ENCODE measurements at regions not wholly inside any gene's neighbourhood (a gene's known extent, or its start where the extent isn't known, plus 50 kb on each side); places are given as distances from the start of the nearest gene placed in this dataset.
"Not testable (repeated sequence)": the region's sequence is repeated elsewhere in the genome, so short reads cannot be mapped to it uniquely, and the experiment has no call there.

DNA sequence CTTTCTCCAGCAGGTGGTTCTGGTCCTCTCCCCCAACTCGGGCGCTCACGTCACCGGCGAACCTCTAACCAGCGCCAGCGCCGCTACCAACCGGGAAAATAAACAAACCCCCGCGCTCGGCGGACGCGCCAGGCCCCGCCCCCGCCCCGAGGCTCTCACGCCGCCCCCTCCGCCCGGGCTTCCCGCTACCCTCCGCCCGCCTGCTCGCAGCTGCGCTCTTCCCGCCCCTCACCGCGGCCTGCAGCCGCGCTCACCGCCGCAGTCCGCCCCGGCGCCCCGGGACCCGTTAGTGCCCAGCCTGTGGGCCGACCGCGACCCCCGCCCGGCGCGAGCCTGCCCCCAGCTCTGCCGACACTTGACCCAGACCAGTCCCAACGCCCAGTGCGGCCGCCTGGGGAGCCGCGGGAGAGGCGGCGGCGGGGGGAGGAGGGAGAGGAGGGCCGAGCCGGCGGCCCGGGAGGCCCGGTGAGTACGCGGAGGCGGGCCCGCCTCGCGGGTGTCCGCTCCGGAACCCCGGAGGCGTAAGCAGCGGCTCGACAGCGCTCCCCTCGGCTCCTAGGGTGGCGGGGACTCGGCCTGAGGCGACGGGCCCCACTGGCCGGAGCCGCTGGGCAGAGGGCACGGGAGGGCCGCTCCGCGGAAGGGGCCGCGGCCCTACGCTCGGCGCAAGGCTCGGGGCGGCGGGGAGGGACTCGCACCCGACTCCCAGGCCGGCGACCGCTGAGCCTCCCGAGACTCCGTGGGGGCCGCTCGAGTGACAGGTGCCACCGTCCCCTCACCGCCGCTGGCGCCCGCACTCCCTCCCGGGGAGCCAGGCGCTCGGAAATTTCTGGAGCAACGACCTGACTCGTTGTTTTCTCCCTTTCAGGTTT lies 63.6 kb upstream of the AGTPBP1 start (continued):
- TF ChIP-seq, protein P1, sequence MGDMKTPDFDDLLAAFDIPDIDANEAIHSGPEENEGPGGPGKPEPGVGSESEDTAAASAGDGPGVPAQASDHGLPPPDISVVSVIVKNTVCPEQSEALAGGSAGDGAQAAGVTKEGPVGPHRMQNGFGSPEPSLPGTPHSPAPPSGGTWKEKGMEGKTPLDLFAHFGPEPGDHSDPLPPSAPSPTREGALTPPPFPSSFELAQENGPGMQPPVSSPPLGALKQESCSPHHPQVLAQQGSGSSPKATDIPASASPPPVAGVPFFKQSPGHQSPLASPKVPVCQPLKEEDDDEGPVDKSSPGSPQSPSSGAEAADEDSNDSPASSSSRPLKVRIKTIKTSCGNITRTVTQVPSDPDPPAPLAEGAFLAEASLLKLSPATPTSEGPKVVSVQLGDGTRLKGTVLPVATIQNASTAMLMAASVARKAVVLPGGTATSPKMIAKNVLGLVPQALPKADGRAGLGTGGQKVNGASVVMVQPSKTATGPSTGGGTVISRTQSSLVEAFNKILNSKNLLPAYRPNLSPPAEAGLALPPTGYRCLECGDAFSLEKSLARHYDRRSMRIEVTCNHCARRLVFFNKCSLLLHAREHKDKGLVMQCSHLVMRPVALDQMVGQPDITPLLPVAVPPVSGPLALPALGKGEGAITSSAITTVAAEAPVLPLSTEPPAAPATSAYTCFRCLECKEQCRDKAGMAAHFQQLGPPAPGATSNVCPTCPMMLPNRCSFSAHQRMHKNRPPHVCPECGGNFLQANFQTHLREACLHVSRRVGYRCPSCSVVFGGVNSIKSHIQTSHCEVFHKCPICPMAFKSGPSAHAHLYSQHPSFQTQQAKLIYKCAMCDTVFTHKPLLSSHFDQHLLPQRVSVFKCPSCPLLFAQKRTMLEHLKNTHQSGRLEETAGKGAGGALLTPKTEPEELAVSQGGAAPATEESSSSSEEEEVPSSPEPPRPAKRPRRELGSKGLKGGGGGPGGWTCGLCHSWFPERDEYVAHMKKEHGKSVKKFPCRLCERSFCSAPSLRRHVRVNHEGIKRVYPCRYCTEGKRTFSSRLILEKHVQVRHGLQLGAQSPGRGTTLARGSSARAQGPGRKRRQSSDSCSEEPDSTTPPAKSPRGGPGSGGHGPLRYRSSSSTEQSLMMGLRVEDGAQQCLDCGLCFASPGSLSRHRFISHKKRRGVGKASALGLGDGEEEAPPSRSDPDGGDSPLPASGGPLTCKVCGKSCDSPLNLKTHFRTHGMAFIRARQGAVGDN (CRISPR knock-in tag; IDR thresholded peaks at IDR 0.05) = peak; percentile 63
- TF ChIP-seq KDM5B (CRISPR knock-in tag; IDR thresholded peaks at IDR 0.05; ENCODE audit: borderline replicate concordance) = peak; percentile 31; the same call in 1 of the 2 replicates
- peak; percentile 46; the same call in 1 of the 2 replicates for TF ChIP-seq KDM2A (CRISPR knock-in tag; IDR thresholded peaks at IDR 0.05; ENCODE audit: borderline replicate concordance, low read depth)
- TF ChIP-seq, protein P2, sequence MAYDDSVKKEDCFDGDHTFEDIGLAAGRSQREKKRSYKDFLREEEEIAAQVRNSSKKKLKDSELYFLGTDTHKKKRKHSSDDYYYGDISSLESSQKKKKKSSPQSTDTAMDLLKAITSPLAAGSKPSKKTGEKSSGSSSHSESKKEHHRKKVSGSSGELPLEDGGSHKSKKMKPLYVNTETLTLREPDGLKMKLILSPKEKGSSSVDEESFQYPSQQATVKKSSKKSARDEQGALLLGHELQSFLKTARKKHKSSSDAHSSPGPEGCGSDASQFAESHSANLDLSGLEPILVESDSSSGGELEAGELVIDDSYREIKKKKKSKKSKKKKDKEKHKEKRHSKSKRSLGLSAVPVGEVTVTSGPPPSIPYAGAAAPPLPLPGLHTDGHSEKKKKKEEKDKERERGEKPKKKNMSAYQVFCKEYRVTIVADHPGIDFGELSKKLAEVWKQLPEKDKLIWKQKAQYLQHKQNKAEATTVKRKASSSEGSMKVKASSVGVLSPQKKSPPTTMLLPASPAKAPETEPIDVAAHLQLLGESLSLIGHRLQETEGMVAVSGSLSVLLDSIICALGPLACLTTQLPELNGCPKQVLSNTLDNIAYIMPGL (CRISPR knock-in tag; IDR thresholded peaks at IDR 0.05; ENCODE audit: borderline replicate concordance in 1 of 2, low read depth in 1 of 2) = peak in 1 of 2 experiments; percentile 76; a peak in 2 of 4 replicates
- TF ChIP-seq ZFX (CRISPR knock-in tag; IDR thresholded peaks at IDR 0.05; ENCODE audit: low read depth) = peak; percentile 83
- TF ChIP-seq, protein P3, sequence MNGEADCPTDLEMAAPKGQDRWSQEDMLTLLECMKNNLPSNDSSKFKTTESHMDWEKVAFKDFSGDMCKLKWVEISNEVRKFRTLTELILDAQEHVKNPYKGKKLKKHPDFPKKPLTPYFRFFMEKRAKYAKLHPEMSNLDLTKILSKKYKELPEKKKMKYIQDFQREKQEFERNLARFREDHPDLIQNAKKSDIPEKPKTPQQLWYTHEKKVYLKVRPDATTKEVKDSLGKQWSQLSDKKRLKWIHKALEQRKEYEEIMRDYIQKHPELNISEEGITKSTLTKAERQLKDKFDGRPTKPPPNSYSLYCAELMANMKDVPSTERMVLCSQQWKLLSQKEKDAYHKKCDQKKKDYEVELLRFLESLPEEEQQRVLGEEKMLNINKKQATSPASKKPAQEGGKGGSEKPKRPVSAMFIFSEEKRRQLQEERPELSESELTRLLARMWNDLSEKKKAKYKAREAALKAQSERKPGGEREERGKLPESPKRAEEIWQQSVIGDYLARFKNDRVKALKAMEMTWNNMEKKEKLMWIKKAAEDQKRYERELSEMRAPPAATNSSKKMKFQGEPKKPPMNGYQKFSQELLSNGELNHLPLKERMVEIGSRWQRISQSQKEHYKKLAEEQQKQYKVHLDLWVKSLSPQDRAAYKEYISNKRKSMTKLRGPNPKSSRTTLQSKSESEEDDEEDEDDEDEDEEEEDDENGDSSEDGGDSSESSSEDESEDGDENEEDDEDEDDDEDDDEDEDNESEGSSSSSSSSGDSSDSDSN (CRISPR knock-in tag; IDR thresholded peaks at IDR 0.05) = peak; percentile 80; the same call in 1 of the 2 replicates
- peak; percentile 34 for TF ChIP-seq AGO2 (optimal IDR thresholded peaks at IDR 0.05; ENCODE audit: low read depth, low read length)
- 0 out of 2 replicates have a peak, but pooled peaks have one; percentile 15 for TF ChIP-seq SALL1 (CRISPR knock-in tag; IDR thresholded peaks at IDR 0.05)
- 0 out of 2 replicates have a peak, but pooled peaks have one; percentile 47 for TF ChIP-seq MTA1 (CRISPR knock-in tag; IDR thresholded peaks at IDR 0.05; ENCODE audit: borderline replicate concordance)
- TF ChIP-seq MAZ (IDR thresholded peaks at IDR 0.05; ENCODE audit: borderline replicate concordance, low read depth, low read length) = not testable (repeated sequence)
- TF ChIP-seq MAZ (CRISPR knock-in tag; IDR thresholded peaks at IDR 0.05; ENCODE audit: low read depth) = 0 out of 2 replicates have a peak, but pooled peaks have one; percentile 3
- peak; percentile 60 for TF ChIP-seq HNRNPLL (IDR thresholded peaks at IDR 0.05; ENCODE audit: low read depth, low read length, poor library complexity, severe bottlenecking)
- TF ChIP-seq ZNF777 (CRISPR knock-in tag; IDR thresholded peaks at IDR 0.05) = peak; percentile 35; the same call in 1 of the 2 replicates
- peak; percentile 77 for TF ChIP-seq RBFOX2 (IDR thresholded peaks at IDR 0.05; ENCODE audit: low read depth, low read length)
- peak; percentile 69 for TF ChIP-seq ZNF263 (CRISPR knock-in tag; IDR thresholded peaks at IDR 0.05)
- 0 out of 2 replicates have a peak, but pooled peaks have one; percentile 57 for TF ChIP-seq ZNF563 (CRISPR knock-in tag; IDR thresholded peaks at IDR 0.05)
- TF ChIP-seq TGIF2 (CRISPR knock-in tag; IDR thresholded peaks at IDR 0.05) = 0 out of 2 replicates have a peak, but pooled peaks have one; percentile 39
- 0 out of 2 replicates have a peak, but pooled peaks have one; percentile 27 for TF ChIP-seq ZSCAN21 (CRISPR knock-in tag; IDR thresholded peaks at IDR 0.05; ENCODE audit: borderline replicate concordance)
- TF ChIP-seq ZFY (CRISPR knock-in tag; IDR thresholded peaks at IDR 0.05) = peak; percentile 86
